HepG2 (cell line): ENCODE measurements at regions not wholly inside any gene's neighbourhood (a gene's known extent, or its start where the extent isn't known, plus 50 kb on each side); places are given as distances from the start of the nearest gene placed in this dataset.

Experiments
- ATAC-seq: fragments of 200-7000 bp; cut with Tn5 transposase; 3 replicates; pipeline ENCODE4 v1.9.1; 2020; ENCODE audit warnings: mild to moderate bottlenecking, moderate library complexity
- BruUV-seq: library from RNA; stranded (reverse); fragments of 400-500 nt; replicated peaks from 2 replicates; lab custom pipeline; 2021; lab: Mats Ljungman, UMichigan
- CTCF ChIA-PET: fragments of 300-600 bp; formaldehyde crosslinking; extraction: SDS; loops from one replicate; lab custom pipeline; 2021; ENCODE audit warnings: low total read pairs, inconsistent platforms, low intra/inter-chr PET ratio; lab: Yijun Ruan, JAX
- POLR2A ChIA-PET: fragments of 350-600 bp; sonication (Branson Sonifier 250); formaldehyde crosslinking; loops from one replicate; lab custom pipeline; 2020; ENCODE audit warnings: antibody characterized with exemption, inconsistent platforms; lab: Yijun Ruan, JAX
- DNase-seq: peaks from one replicate; pipeline ENCODE4 v3.0.0-alpha.2; 2015; ENCODE audit warnings: low spot score
- FAIRE-seq: peaks from 3 replicates; lab custom pipeline; 2011; peaks lifted over from hg19 to GRCh38; lab: Jason Lieb, UNC
- H2AFZ ChIP-seq: one replicate; pipeline ENCODE4 v1.6.1; 2011; ENCODE audit warnings: low read length, inconsistent platforms
- H3K27ac ChIP-seq: fragments of 300-600 bp; 3 replicates; pipeline ENCODE4 v1.8.0; 2011; ENCODE audit warnings: mixed run types, mild to moderate bottlenecking, mixed read lengths, low read length, inconsistent platforms; ENCODE audit not compliant: insufficient read depth; ENCODE audit errors: extremely low read length
- H3K27me3 ChIP-seq, 2 experiments: fragments of 200-600 bp in 1 of 2; 2 replicates in 1 of 2; 3 replicates in 1 of 2; pipeline versions ENCODE4 v1.6.0 to v1.8.0; 2011; ENCODE audit warnings: low read length in 2 of 2, mild to moderate bottlenecking in 2 of 2, moderate library complexity in 2 of 2, inconsistent platforms in 1 of 2; ENCODE audit not compliant: insufficient read depth in 2 of 2, control insufficient read depth in 1 of 2
- H3K36me3 ChIP-seq, 2 experiments: fragments of 200-600 bp in 1 of 2; replicated peaks in 1 of 2; 2 replicates in 1 of 2; 3 replicates in 1 of 2; pipeline versions ENCODE4 v1.5.1 to v1.8.0; 2011; ENCODE audit warnings: low read length in 2 of 2, inconsistent platforms in 1 of 2; ENCODE audit not compliant: insufficient read depth in 2 of 2, control insufficient read depth in 1 of 2
- H3K4me1 ChIP-seq: 2 replicates; pipeline ENCODE4 v1.5.1; 2012; ENCODE audit warnings: low read length, inconsistent platforms; ENCODE audit not compliant: insufficient read depth
- H3K4me2 ChIP-seq: 2 replicates; pipeline ENCODE4 v1.6.0; 2011; ENCODE audit warnings: low read depth, low read length, inconsistent platforms
- H3K4me3 ChIP-seq, 3 experiments: fragments of 200-600 bp in 1 of 3; sonication (generic), shearing (Covaris generic) in 1 of 3; replicated peaks in 1 of 3; 2 replicates each; pipeline ENCODE4 v1.5.1; 2011 to 2016; ENCODE audit warnings: low read length in 3 of 3, inconsistent platforms in 2 of 3, low read depth in 2 of 3, mild to moderate bottlenecking in 2 of 3, control low read depth in 1 of 3, mixed read lengths in 1 of 3; ENCODE audit not compliant: insufficient read depth in 1 of 3
- H3K79me2 ChIP-seq: one replicate; pipeline ENCODE4 v1.6.1; 2011; ENCODE audit warnings: low read length, inconsistent platforms; ENCODE audit not compliant: insufficient read depth
- H3K9ac ChIP-seq: 2 replicates; pipeline ENCODE4 v1.6.0; 2011; ENCODE audit warnings: mild to moderate bottlenecking, low read depth, low read length, inconsistent platforms; ENCODE audit not compliant: insufficient read depth
- H3K9me3 ChIP-seq: 2 replicates; pipeline ENCODE4 v1.5.1; 2012; ENCODE audit warnings: mild to moderate bottlenecking, low read length
- H4K20me1 ChIP-seq: 2 replicates; pipeline ENCODE4 v1.6.0; 2011; ENCODE audit warnings: inconsistent platforms, mild to moderate bottlenecking, low read length, moderate library complexity; ENCODE audit not compliant: insufficient read depth
- IKZF1 ChIP-seq: fragments of 450-650 bp; IDR thresholded peaks from 2 replicates; pipeline ENCODE4 v1.7.1; 2016
- MAF1 ChIP-seq: sonication (generic); formaldehyde crosslinking; IDR thresholded peaks from 2 replicates; pipeline ENCODE4 v1.5.0; 2020; ENCODE audit warnings: missing genetic modification reagents, borderline replicate concordance
- MAFK ChIP-seq, 2 experiments: IDR thresholded peaks in 1 of 2; conservative IDR thresholded peaks in 1 of 2; 2 replicates each; pipeline ENCODE4 v1.6.1; 2011; ENCODE audit warnings: improper control_type of control experiment in 2 of 2, low read length in 2 of 2
- NFE2L2 ChIP-seq: fragments of 150-350 bp; IDR thresholded peaks from 2 replicates; pipeline ENCODE4 v1.6.1; 2014; ENCODE audit warnings: low read length
- ZNF235 ChIP-seq: sonication (generic); formaldehyde crosslinking; IDR thresholded peaks from 2 replicates; pipeline ENCODE4 v1.8.1; 2023; ENCODE audit warnings: mild to moderate bottlenecking, missing genetic modification reagents, borderline replicate concordance
- ZNF609 ChIP-seq: sonication (generic); formaldehyde crosslinking; IDR thresholded peaks from 2 replicates; pipeline ENCODE4 v1.4.0; 2020; ENCODE audit warnings: mild to moderate bottlenecking, missing genetic modification reagents, borderline replicate concordance
- WGBS: methylation state at CpG from one replicate; pipeline ENCODE4 v1.1.6; 2017; ENCODE audit warnings: low lambda C conversion rate; 5-methylcytosine and 5-hydroxymethylcytosine counted together
- in situ Hi-C: cut with HindIII; loops from 2 replicates; pipeline ENCODE4 v1.10.0; 2017; ENCODE audit warnings: low pct_unique_long_range_greater_than_20kb; ENCODE audit not compliant: extremely low pct_ligation_motif_present
- intact Hi-C: fragments of 100-400 bp; cut with micrococcal nuclease; formaldehyde crosslinking; loops from one replicate; pipeline ENCODE4 v1.10.0; 2022; ENCODE audit not compliant: unreplicated experiment

DNA sequence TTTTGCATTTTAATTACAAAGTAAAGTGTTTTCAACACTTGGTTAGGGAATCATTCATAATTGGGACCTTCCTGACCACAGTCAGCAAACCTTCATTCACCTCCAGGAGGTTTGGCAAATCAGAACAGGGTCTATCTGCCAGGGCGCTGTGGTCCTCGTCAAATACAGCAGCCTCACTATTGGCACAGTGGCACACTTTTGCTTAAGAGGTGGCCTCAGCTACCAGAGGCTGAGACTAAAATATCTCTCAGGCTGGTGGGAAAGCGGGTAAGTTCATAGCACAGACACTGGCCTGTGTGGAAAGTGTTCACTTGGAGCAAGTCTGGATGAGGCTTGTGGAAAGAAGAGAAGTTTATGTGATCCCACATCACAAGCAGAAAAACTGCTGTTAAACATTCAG lies 268.6 kb upstream of the DAPK1 start:
- Histone ChIP-seq H3K4me2 (no peak overlapping the region), H3K27me3 (peaks cover 0 to 6% of the 10 kb centered on the region in 2 experiments; a peak in 2 of 5 replicates), H3K27ac (no peak overlapping the region), H3K9ac (no peak overlapping the region), H3K9me3 (no peaks in the 10 kb centered on the region), H3K36me3 (no peaks in the 10 kb centered on the region), H3K4me1 (no peaks in the 10 kb centered on the region), H2AFZ (no peak overlapping the region), H3K4me3 (no peak overlapping the region), H3K79me2 (no peaks in the 10 kb centered on the region), H4K20me1 (no peaks in the 10 kb centered on the region)
- WGBS: 5% methylated on average over 3 of the region's 3 CpGs
- FAIRE-seq: no peak
- in situ Hi-C loops (no loop called here), intact Hi-C loops (no loop called here)
- DNase-seq: no peak
- POLR2A ChIA-PET: no interaction called here
- BruUV-seq: no TSS peak
- TF ChIP-seq MAF1 (CRISPR knock-in tag) (no peak), NFE2L2 (no peak), MAFK (conservative IDR thresholded peaks at IDR 0.05 in 1 of 2, IDR thresholded peaks at IDR 0.05 in 1 of 2; ENCODE audit: low read length in 2 of 2) (no peak), ZNF235 (no peak), ZNF609 (CRISPR knock-in tag) (no peak), IKZF1 (no peak)
- CTCF ChIA-PET: no interaction called here
- ATAC-seq: no peak
